C4-2B (cell line): ENCODE measurements at regions not wholly inside any gene's neighbourhood (a gene's known extent, or its start where the extent isn't known, plus 50 kb on each side); places are given as distances from the start of the nearest gene placed in this dataset.

ENCODE experiments used
- H3K27ac ChIP-seq: fragments of 450-650 bp; 2 replicates; pipeline ENCODE4 v1.5.1; 2017
- ZFX ChIP-seq: fragments of 450-650 bp; IDR thresholded peaks from 2 replicates; pipeline ENCODE4 v1.6.1; 2017
- TF ChIP-seq, protein P1 (sequence below): fragments of 450-650 bp; conservative IDR thresholded peaks from 2 replicates; pipeline ENCODE4 v1.5.1; 2017; ENCODE audit warnings: mild to moderate bottlenecking

DNA sequence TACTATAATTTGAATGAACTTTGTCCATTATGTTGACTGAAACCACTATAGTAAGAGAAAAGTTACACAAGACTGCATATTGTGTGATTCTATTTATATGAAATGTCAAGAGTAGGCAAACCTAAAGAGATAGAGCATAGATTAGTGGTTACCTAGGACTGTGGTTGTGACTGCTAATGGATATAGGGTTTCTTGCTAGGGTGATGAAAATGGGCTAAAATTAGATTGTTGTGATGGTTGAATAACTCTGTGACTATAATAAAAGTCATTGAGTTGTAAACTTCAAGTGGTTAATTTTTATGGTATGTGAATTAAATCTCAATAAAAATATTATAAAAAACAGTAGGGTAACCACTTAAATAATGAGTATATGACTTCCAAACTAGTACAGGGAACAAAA is 142.9 kb upstream of the AHR start:
- no peak for TF ChIP-seq ZFX
- TF ChIP-seq, protein P1, sequence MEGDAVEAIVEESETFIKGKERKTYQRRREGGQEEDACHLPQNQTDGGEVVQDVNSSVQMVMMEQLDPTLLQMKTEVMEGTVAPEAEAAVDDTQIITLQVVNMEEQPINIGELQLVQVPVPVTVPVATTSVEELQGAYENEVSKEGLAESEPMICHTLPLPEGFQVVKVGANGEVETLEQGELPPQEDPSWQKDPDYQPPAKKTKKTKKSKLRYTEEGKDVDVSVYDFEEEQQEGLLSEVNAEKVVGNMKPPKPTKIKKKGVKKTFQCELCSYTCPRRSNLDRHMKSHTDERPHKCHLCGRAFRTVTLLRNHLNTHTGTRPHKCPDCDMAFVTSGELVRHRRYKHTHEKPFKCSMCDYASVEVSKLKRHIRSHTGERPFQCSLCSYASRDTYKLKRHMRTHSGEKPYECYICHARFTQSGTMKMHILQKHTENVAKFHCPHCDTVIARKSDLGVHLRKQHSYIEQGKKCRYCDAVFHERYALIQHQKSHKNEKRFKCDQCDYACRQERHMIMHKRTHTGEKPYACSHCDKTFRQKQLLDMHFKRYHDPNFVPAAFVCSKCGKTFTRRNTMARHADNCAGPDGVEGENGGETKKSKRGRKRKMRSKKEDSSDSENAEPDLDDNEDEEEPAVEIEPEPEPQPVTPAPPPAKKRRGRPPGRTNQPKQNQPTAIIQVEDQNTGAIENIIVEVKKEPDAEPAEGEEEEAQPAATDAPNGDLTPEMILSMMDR = no peak
- no peak overlapping the region for H3K27ac ChIP-seq

DNA sequence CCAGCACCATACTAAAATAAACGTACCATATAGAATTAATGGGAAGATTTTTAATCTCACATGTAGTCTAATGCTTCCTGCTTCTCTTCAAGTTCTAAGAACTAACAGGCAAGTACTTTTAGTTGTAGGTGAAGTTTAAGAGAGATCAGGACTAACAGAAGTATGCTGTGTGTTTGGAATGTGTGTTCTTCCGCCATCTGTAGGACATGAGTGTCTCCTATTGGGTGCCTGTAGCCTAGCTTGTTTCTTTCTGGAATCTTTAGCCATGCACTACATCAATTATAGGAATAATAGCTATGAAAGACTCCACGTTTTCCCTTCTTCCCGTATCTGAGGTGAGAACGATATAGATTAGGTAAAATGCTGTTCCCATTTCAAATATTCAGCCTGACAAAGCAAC is 140.2 kb upstream of the AHR start:
- TF ChIP-seq, protein P1 = peak; percentile 21; the same call in 1 of the 2 replicates
- TF ChIP-seq ZFX = no peak
- H3K27ac ChIP-seq = no peak overlapping the region

DNA sequence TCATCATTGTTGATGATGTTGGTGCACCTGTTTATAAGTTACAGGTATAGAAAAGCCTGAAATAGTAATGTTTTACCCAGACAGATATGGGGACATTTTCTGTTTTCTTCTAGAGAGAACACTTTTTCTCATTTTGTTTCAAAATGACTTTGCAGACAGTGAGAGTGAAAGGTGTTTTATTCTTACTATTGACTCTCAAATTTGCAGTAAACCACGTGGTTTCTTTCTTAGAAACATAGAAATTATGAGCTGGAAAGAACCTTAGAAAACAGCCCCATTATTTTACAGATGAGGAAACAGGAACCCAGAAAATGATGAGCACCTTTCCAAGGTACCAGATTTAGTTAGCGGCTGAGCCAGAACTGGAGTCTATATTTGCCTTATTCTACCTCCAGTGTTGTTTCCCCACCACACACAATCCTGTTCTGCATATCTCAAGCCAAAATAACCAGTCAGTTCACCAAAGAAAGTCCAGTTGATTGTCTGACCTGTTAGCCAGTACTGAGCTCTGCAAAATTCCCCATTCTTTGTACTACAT is 138.9 kb upstream of the AHR start:
- no peak overlapping the region for H3K27ac ChIP-seq

DNA sequence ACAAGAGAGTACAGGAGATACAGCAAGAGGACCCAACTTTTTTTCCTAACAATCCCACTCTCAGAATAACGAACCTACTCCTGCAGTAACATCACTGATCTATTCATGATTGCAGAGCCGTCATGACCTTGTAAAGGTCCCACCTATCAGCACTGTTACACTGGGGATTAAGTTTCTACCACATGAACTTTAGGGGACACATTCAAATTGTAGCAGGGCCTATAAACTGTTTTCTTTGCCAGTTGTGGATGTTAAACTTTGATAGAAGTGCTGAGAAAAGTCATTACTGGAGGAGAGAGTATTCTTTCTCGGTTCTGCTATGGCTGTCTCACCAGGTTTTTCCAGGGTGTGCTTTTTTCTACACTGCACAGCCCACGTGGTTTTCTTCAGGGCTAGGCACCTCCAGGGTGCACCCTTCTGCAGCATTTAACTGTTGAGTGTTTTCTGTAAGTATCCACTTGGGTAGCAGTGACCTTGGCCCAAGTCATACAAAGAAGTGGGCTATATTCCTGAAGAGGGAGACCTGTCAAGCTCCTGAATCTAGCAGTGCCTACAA is 131.6 kb upstream of the AHR start:
- no peak overlapping the region for H3K27ac ChIP-seq
- TF ChIP-seq ZFX = no peak
- TF ChIP-seq, protein P1 = no peak

More for the DNA sequence above, 138.9 kb upstream of the AHR start:
- no peak for TF ChIP-seq ZFX

- H3K27ac ChIP-seq = no peak overlapping the region
- no peak for TF ChIP-seq ZFX
- TF ChIP-seq, protein P1 = no peak
Measured at GRCh38 chr7:17168416-17168815, 130.0 kb upstream of the AHR start.

DNA sequence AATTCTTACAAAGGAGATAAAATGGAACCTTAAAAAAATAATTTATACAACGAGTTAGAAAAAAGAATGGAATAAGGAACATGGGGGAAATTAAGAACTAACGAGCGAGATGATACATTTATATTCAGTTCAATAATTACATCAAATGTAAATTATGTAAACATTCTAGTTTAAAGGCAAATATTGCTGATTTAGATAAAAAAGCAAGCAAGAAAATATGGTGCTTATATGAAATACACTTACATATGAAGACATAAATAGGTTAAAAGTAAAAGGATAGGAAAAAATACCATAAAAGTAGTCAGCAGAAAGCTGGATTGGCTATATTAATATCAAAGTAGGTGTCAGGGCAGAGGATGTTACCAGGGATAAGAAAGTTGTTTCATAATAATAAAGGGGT is 127.0 kb upstream of the AHR start:
- TF ChIP-seq, protein P1 = no peak
- TF ChIP-seq ZFX = no peak
- H3K27ac ChIP-seq = no peak overlapping the region

- H3K27ac ChIP-seq = no peak overlapping the region
- no peak for TF ChIP-seq ZFX
- TF ChIP-seq, protein P1 = no peak
Measured at GRCh38 chr7:17176371-17177032, 122.0 kb upstream of the AHR start.
